Stimulated activated CD8-positive, alpha-beta memory T cell treated with anti-CD3 and anti-CD28 coated beads, Interleukin-2, amount 100 ng/mL, for 48 hours (primary cell): ENCODE measurements at regions not wholly inside any gene's neighbourhood (a gene's known extent, or its start where the extent isn't known, plus 50 kb on each side); places are given as distances from the start of the nearest gene placed in this dataset.

ENCODE experiments used
- DNase-seq, 2 donors: peaks; one replicate each; pipeline ENCODE4 v3.0.0-alpha.2; 2020; ENCODE audit warnings: low read depth in 2 of 2

DNA sequence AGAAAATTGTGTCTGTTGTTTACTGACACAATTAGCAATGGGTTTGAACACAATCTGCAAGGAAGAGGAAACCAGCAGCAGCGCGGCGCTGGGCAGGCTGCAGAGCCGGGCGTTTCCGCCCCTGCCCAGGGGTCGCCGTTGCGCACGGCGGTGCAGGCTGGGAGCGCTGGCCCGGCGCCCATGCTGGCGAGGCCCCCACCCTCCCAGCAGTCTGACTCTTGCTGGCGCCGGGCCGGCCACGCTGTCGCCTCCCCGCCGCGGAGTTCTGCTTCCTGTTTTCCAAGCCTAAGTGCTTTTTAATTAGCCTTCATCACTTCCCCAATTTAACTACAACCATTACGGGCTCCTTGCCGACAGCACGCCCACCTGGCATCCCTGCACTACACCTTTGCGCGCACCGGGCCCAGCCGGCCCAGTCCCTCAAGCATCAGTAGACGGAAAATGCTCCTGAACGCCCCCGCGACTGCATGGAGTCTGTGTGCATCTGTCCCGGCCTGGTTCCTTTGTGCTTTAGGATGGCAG is 212.1 kb downstream of the GXYLT1 start:
- DNase-seq = peak in 1 of 2 donors; percentile 2

DNA sequence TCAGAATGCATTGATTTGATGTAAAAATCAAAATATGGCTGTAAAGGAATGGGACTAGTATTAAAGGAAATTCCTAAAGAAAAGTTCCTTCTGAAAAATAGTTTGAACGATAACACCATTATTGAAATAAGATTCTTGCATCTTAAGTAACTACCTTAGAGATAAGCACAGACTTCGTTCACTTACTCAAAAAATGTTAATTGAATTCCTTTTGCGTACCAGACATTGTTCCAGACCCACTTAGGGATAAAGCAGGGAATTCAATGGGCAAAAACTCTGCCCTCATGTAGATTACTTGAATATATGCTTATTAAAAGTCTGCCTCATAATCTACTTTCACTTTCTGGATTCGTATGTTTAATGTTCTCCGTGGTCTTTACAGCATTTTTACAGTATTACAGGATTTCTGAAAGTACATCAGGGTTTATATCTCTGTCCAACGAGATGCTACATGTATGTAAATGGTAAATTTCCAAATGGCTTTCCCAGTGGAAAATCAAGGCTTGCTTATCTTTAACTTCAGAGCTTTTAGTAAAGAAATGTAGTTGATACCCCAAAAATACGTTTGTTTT is 213.7 kb downstream of the GXYLT1 start:
- DNase-seq = no peak

DNA sequence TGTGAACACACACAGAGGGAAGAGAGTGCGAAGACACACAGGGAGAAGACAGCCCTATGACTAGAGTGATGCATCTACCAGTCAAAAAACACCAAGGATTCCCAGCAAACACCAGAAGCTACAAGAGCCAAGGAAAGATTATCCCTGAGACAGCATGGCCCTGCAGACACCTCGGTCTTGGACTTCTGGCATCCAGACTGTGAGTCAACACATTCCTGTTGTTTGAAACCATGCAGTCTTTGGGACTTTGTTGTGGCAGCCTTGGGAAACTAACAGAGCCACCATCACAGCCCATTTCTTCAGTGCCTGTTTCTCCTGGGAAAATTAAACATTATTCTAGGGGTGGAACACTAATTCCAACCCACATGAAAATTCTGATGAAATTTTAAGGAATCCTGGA is 220.6 kb downstream of the GXYLT1 start:
- DNase-seq = no peak

DNA sequence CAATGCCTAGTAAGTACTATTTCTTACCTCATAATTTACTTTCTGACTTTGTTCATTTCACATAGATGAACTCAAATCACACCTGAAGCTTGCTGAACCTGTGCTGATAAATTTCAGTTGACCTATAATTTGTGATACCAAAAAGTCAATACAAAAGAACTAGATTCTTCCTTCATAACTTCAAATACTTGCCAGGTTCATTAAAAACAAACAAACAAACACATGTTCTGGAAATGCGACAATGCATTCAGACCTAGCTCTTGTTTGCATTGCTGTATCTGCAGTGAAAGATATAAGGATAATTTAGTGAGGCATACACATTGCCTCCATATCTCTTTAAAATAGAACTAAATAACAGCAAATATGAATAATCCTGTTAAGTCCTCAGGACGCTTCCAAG is 221.3 kb downstream of the GXYLT1 start:
- DNase-seq = no peak

DNA sequence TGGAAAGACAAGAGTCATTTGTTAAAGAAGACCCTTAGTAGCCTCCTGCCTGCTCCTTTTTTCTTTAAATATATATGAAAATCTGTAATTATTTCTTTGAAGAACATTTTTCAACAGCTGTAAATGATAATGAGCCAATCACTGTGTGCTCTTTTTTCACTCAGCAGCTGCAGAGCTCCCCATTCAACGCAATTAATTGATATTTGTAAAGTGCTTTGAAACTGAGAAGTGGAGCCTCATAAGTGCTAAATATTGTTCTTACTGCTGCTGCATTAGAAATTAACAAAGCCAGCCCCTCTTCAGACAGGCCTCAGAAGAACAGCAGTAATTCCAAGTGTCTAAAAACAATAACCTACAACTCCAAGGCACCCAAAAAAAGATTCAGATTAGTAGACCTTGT is 224.3 kb downstream of the GXYLT1 start:
- no peak for DNase-seq

DNA sequence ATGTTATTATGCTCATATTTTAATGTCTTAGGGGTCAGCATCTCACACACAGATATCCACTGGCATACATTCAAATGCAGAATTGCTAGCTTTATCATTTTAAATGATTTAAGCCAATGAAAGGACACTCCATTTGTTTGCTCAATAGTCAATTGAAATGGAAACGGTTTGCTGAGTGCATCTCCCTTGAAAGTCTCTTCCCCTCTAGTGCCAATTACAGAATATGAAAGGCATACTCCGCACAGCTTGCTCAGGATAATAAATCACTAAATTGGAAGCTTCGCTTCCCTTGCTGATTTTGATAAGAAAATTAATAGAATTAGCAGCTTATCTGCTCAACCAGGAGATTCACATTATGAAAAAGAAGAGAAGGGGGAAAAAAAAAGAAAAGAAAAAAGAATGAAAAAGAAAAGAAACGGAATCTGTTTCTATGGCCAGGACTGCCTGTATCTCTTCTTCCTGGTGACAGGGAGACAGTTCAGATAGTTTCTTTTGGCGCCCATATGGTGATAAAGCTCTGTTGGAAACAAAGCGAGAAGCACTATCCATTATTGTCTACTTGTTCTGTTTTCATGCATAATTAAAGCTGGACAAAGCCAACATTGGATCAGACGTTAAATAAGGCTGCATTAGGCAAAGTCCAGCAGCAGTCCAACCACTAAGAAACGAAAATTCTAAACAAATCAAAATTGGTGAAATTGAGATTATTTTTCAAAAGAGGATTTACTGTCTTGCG is 225.0 kb downstream of the GXYLT1 start:
- no peak for DNase-seq

DNA sequence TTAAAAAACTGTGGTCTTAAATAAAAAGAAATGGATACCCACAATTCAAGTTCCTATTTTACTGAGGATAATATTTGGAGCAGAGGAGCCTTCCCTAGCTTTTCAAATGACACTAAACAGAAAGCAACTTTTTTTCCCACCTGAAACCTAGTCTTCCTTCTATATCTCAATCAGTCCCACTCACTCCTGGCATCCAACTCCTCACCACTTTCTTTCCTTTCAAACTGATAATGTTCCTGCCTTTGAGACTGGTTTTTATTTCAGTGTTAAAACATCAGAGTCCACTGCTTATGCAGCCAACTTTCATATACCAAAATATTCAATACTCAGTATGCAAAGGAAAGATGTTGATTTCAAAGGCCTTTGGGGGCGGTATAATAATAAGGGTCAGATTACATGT is 225.6 kb downstream of the GXYLT1 start:
- no peak for DNase-seq

DNA sequence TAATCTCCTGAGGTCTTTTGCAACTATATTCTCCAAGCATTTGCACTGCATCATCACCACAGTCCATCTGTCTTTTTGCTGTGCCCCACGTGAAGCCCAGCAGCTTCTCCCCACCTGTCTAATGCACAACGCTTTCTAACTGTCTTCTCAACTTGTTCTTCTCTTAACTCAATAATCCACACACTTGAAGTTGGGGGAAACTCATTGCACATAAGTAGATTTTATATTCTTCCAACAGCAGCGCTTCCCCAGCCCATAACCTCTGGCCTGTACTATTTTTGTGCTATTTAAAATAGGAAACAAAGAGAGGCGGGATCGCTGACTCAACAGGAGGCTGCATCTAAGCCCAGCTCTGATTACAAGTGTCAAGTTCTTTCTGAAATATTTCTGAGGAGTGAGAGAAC is 226.7 kb downstream of the GXYLT1 start:
- no peak for DNase-seq

DNA sequence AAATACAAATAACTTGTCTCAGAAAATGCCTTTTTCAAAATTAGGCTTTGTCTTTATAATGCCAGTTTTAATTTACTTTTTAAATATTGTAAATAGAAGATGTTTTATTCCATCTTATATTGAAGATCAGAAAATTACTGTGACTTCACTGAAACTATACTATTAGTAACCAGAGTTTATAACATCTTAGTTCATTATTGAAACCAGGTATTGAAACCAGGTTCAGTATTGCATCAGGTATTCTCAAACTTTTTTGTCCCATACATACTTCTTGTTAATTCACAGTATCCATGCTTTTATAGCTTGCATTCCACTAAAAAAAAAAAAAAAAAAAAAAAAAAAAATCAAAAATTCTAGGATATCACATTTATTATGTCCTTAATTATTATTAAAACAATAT is 227.5 kb downstream of the GXYLT1 start:
- DNase-seq = no peak

DNA sequence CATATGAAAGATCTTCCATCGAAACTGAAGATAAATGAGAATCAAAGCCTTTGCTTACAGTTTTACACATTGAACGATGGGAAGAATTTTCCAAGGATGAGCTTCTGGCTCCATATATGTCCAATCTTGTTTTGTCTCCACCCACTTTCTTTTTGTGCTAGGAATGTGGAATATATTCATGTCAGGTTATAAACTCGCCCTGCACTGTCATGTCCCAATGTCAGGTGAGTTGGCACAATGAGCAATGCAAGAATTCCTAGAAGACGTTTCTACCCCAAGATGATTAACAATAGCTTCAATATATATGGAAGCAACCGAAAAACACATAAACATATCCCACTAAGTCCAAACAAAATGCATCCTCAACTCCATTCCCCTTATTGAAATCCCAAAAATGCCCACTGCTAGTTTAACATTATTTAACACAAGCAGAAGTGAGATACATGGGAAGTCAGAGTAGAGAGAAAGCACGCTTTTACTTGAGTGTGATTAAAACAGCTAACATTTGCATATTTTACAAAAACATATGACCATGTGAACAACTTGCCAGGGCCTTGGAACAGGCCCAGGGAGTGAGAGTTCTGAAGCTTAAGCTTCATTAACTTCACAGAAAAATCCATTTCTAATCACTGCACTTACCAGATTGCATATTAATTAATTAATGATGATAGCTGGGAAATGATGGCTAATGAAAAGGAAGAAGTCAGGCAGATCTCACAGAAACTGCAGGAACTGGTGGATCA is 233.9 kb downstream of the GXYLT1 start:
- DNase-seq = no peak

DNA sequence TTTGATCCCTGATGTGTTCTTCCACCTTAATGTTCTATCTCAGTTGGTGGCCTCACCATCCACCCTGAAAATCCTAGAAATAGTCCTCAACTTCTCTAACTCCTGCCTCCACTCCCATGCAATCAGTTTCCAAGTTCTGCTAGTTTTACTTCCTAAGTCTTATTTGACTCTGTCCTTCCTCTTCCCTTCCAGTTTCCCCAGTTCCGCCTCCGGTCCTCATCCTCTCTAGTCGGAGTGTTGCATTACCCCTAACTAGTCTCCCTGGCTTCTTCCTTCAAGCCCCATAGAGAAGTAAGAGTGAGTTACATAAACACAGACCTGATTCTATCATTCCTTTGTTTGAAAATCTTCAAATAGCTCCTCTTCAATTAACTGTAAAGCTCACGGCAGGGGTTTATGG is 236.5 kb downstream of the GXYLT1 start:
- DNase-seq = no peak

DNA sequence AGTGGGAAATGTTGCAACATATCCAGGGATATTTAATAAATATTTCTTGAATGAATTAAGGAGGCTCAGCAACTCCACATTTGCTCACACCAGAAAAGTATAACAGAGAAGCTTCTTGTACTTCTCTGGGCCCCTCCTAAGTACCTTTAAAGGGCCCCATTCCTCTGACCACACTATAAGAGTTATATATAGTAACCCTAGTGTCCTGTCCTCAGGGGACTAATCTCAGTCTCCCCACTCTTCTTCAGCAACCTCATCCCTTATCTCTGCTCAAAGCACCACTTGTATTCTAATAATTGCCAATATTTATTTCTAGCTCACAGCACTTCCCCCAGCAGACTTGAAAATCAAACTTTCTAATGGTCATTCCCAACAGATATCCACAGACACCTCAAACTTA is 237.1 kb downstream of the GXYLT1 start:
- no peak for DNase-seq

DNA sequence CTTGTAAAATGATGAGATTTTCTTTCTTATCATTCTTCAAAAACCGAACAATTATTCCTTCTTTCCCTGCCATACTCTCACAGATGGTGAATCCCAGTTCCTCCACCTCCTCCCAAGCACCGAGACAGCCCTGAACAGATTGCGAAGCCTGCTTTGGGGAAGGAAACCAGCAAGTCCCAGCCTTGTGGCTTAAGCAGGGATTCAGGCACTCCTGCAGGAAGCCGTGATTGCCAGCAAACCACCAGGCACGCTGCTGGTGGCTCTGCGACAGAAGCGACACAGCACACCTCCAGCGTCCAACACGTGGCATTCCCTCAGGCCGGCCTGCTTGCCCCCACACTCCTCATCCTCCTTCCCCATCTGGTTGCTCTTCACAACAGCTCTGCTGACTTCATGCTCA is 237.7 kb downstream of the GXYLT1 start:
- DNase-seq = no peak

DNA sequence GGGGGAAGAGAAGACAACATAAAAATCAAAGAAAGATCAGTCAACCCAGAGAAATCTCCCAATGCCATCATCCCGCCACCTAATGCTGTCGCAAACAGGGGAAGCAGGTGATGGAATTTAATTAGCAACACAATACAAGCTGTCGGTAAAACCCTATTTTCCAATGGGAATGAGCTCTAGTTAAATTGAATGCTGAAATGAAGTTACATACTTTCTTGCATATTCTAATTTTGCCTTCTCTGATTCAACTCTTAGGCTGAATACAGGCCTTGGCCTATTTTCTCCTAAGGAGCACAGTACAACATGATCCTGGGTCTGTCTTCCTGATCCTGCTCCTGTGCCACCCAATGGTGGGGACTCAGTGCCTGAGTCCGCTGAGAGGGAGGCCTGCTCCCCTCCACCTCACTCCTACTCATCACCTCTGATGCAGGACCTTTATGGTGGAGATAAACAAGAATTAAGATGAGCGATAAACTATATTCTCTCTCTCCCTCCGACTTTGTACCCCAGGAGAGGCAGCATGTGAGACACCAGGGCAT is 238.8 kb downstream of the GXYLT1 start:
- DNase-seq = no peak

DNA sequence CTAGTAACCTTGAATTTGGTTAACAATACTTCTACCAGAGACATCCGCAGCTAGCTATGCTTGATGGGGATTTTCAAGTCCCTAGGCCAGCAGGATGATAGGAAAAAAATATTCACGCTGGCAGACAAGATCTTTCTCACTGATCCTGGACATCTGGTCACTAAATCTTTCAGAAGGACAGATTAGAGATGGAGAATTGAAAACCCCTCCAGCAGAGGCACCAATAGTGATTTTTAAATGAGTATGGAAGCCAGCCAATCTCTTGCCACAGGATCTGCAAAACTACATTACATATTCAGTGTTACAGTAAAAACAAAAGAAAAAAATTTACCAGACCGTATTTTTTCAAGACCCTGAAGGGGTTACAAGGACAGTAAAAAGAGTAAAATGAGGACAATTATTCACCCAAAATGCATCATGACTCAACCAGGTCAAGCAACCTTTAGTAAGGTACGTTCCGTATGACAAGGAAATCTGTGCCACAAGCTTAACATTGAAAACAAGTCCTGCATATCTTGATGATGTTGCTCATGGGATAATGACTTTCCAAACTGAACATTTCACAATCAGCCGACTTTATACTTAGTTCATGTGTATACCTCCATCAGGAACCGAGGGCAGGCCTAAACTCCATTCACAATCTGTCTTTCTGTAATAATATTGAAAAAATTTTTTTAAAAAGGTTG is 239.5 kb downstream of the GXYLT1 start:
- DNase-seq = no peak

DNA sequence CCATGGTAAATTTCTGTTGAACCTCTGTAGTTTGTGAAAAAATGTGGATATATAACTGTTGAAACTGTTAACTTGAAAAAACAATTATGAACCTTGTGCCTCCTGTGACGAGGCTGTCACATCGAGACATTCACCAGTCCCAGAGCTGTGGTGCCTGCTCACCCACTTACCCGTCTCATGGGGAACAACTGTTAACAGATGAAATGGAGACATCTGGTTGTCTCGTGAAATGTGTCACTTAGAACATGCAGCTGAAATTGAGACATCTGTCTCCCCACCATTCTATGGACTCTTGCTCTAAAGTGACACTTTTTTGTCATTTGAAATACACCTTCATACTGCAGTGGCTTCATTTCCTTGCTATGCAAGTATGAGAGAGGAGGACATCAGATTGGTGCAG is 240.6 kb downstream of the GXYLT1 start:
- DNase-seq = no peak

DNA sequence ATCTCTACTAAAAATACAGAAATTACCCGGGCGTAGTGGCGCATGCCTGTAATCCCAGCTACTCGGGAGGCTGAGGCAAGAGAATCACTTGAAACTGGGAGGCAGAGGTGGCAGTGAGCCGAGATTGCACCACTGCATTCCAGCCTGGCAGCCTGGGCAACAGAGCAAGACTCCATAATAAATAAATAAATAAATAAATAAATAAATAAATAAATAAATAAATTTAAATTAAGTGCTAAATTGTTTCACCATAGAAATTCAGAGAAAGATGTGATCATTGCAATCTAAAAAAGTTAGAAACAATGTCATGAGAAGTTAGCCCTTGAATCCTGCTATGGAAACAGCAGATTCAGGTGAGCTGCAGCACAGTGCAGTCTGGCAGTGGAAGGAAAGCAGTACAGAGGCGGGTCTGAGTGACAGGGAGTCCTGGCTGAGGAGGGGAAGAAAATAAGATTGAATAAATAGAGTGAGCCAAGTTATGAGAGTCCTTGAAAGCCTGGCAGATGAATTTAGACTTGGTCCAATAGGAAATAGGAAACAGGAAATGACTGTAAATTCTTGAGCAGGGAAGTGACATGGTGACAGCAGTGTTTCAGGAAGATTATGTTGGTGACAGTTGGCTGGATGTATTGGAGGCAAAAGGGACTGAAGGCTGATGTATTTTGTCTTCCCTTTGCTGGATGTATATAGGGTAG is 241.5 kb downstream of the GXYLT1 start:
- DNase-seq = no peak

DNA sequence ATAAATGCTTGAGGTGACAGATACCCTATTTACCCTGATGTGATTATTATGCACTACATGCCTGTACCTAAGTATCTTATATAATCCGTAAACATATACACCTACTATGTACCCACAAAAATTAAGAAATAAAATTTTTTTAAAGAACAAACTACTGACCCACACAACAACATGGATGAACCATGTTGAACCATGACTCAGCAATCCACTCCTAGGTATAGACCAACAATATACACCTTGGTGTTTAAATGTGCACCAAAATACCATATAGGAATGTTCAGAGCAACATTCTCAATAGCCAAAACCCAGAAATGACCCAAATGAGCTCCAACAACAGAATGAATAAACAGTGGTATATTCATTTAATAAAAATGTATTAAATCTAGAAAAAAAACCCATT is 245.1 kb downstream of the GXYLT1 start:
- no peak for DNase-seq

DNA sequence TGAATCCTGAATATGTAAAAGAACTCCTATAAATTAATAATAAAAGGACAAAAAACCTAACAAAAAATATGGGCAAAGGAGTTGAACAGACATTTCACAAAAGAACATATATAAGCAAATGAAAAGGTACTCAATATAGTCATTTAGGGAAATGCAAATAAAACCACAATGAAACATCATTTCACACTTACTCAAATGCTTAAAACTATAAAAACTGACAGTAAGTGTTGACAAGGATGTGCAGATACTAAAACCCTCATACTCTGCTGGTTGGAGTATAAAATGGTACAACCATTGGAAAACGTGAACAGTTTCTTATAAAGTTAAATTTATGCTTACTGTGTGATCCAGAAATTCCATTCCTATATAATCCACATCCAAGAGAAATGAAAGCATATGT is 247.1 kb downstream of the GXYLT1 start:
- no peak for DNase-seq

DNA sequence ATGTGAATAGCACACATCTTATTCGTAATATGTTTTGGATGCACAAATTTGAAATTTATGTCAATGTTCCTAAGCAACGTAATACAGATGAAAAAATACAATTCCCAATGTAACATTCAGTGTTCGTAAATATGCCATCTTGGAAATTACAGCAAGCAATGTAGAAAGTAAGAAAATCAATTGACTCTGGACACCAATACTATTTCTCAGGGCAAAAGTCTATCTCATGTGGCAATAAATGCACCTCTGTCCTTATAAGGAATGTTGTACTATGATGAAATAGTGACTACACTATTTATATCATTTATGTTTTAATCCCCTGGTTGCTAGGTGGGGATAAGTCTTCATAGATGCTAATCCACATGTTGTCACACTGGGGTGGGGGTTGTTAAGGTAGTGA is 251.2 kb downstream of the GXYLT1 start:
- no peak for DNase-seq

DNA sequence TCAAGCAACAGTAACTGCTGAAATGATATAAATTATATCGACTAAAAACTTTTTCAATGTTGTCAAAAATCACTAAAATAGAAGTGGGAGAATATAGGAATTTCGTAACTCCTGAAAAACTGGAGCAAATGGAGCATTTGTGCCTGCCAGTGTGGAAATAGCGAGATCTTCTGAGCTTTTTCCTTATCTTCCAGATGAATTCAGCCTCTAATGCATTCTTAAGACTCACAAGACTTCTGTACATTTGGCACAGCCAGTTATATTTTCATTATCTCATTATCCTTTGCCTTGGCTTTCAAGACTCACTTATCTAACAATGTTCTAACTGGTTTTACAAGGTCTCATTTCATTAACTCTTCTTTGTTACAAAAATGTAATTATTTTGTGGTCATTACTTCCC is 252.4 kb downstream of the GXYLT1 start:
- DNase-seq = no peak

DNA sequence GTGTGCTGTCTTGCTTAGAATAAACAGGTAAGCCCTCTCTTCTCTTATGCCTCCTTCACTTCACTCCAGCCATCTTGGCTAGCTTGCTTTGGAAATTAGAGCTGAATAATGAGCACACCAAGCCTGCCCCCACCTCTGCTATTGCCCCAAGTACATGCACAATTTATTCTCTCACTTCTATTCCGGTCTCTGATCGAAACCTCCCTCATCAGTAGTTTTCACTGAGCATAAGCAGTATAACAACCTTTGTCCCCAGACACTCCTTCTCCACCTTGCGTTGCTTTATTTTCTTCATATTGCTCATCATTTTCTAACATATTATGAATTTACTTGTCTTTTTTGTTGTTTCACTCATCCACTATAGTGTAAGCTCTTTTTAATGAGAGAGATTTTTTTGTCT is 253.4 kb downstream of the GXYLT1 start:
- DNase-seq = no peak
